GM18502 (cell line): ENCODE measurements at regions not wholly inside any gene's neighbourhood (a gene's known extent, or its start where the extent isn't known, plus 50 kb on each side); places are given as distances from the start of the nearest gene placed in this dataset.
A peak's percentile ranks its signal among the peaks of the same experiment; 100 is the strongest.
"Not testable (repeated sequence)": the region's sequence is repeated elsewhere in the genome, so short reads cannot be mapped to it uniquely, and the experiment has no call there.

Source experiments
- ATAC-seq: cut with Tn5 transposase; IDR thresholded peaks from one replicate; pipeline ENCODE4 v1.9.1; 2021; ENCODE audit warnings: mild to moderate bottlenecking; ENCODE audit not compliant: unreplicated experiment, poor library complexity

DNA sequence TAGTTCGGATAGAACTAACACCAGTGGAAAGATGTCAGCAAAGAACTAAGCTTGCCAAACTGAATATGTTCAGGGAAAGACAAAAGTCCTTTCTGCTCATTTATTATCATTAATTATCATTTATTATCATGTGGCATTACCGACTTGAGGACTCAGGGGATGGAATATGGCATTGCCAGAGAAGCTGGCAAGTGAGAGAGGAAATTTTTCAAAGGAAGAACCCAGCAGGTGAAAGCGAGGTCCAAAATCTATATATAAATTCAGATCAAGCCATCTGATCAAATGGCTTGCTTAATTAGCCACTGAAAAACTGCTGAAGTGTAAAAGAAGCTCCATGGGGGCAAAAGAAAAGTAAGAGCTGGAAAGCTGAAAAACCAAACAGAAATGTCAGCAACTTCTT, 1049.6 kb upstream of the SEMA6A start:
- ATAC-seq, result no peak

DNA sequence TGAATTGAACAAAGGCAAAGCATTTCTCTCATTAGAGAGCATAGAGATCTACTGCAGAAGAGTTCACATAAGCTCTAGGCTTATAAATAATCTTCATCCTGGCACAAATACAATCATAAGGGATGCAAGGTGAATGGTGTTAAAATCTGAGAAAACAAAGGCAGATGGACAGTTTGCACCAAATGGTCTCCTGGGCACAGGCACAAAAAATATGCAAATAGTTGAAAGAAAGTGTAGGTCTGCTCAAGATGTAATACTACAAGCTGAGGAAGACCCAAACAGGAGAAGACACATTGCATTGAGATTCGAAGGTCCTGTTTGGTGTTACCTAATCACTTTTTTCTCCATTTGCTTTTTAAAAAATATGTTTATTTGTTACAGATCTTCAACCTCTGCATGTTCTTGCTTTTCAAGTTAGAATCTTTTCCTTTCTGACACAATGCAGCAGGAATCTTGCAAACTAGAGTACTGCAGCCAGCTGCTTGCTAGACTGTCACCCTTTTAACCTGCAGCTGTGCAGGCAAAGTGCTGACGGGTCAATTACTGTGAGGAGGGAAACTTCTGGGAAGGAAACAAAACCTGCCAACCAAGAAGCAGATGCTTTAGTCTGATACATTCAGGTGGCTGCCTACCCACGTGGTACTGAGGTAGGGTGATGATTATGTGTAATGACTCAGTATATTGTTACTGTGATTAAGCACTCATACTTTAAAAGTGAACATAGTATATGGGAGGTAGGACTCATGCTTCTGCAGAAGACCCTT, 1048.6 kb upstream of the SEMA6A start:
- ATAC-seq, result no peak

DNA sequence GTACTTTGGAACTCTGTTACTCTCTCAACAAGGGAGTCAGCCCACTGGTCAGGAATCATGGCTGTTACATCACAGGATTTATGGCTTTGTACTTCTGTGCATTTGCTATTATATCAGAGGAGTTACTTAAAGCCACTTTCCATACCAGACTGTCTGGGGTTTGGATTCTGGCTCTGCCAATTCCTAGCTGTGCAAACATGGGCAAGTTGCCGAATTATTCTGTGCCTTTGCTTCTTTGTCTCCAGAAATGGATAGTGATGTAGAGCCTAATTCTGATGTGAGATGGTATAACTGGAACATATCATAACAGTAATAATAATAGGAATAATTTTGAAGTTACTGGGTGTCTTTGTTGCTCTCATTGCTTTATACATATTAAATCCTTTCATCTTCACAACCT, 1047.3 kb upstream of the SEMA6A start:
- no peak for ATAC-seq

DNA sequence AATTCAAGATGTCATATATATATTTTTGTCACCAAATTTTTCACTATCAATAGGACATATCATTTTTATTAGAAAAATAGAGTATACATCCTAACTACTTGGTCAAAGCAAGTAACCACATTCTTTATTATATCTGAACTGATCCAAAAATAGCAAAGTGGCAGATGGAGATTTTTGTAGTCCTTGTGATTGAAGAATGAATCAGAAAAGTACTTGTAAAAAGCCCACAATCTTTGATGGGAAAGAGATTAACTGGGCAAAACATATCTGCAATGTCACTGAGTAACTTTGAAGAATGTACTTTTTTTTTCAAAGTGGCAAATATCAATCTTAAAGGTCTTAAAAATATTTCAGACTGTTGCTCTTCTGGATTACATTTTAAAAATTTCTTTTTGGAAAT, 1040.6 kb upstream of the SEMA6A start:
- ATAC-seq, result no peak

DNA sequence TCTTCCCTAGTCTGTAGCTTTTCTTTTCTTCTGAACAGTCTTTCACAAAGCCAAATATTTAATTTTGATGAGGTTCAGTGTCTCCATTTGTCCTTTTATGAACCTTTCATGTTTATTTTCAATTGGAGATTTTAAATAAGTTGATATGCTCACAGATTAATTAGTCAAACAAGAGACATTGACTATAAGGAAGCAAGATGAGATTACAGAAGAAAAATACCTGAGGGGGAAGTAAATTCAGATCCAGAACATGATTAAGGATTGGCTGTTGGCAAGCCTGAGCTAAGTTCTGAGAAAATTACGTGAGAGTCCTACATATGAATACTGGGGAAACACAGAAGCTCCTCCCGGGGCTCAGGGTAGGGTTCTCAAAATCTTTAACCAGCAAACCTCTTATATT, 1039.8 kb upstream of the SEMA6A start:
- ATAC-seq, result no peak

DNA sequence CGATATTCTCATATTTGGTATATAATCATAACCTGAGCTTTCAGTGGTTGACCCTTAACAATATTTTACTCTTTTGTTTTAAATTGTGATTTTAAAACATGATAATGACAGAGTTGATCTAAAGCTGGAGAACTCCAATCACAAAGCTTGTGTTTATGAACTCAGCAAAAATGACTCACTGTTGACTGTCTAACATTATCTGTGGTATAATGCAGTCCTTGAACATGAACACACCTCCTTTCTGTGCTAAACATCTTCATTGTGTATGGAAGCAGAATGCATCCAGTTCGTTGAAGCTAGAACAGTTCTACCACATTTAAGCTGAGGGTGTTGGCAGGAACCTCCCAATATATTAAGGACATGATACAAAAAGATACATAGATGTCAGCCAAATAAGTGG, 1030.2 kb upstream of the SEMA6A start:
- ATAC-seq, result no peak

DNA sequence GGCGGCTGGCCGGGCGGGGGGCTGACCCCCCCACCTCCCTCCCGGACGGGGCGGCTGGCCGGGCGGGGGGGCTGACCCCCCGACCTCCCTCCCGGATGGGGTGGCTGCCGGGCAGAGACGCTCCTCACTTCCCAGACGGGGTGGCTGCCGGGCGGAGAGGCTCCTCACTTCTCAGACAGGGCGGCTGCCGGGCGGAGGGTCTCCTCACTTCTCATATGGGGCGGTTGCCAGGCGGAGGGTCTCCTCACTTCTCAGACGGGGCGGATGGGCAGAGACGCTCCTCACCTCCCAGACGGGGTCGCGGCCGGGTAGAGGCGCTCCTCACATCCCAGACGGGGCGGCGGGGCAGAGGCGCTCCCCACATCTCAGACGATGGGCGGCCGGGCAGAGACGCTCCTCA, 1025.2 kb upstream of the SEMA6A start:
- ATAC-seq, result not testable (repeated sequence)

DNA sequence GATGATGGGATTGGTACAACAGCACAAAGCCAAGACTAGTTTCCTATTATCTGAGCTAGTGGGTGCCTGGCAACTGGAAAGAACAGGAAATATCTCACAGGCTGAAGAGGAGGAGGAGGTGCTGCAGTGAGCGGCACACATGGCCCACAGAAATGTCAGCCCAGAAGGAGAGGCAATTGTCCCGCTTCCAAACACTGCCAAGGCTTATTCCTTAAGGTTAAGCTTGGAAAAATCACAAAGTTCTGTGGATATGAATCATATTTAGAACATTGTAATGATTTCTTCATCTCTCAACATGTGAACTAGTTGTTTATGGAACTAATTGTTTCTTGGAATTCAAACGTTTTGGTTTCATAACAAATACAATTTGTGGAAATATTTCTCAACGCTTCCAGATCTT, 1019.5 kb upstream of the SEMA6A start:
- ATAC-seq, result no peak

DNA sequence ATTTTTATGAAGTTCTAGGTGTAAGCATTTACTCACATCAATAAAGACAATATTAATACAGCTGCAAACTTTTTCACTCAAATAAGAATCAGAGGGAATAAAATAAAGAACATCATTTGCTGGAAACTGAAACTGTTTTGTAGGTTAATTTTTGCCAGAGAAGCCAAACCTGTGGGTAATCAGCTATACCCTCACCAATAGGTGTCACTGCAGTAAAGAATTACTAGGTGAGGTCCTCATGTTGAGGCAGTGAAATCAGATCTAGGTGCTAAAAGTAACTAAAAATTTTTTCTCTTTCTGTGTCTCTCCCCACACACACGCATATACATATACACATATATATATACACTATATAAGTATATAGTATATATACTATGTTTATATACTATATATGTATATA, 1016.3 kb upstream of the SEMA6A start:
- ATAC-seq, result peak; percentile 64

DNA sequence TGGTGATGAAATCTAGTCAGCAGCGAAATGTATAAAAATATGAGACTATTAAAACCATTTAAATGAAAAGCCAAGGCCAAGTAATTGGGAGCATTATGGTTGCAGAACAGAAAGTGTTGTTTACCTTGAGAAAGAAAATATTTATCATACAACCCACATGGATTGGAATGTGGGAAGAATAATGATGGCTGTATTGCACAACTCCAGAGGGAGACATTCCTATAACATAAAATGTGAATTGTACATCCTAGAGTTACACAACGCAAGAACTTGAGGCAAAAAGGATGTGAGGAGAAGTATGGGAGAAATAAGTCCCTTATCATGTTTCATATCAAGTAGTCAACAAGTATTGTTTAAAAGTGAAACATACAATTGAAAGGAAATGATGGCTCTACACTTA, 1014.0 kb upstream of the SEMA6A start:
- ATAC-seq, result no peak

DNA sequence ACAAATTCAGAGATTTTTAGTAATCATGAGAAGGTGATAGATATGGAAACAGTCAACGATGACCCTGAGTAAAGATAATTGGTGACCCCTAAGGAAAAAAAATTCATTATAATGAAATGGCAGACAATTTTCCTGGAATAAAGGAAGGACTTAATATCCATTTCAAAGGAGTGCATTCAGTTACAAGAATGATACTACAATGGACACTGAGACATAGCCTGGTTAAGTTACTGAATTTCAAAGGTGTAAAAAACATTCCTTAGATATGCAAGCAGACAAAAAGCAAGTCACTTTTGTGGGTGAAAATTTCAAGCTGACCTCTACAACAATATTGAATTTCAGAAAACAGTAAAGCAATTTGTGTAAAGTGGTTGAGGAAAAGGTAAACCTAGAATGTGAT, 1012.5 kb upstream of the SEMA6A start:
- ATAC-seq, result no peak

DNA sequence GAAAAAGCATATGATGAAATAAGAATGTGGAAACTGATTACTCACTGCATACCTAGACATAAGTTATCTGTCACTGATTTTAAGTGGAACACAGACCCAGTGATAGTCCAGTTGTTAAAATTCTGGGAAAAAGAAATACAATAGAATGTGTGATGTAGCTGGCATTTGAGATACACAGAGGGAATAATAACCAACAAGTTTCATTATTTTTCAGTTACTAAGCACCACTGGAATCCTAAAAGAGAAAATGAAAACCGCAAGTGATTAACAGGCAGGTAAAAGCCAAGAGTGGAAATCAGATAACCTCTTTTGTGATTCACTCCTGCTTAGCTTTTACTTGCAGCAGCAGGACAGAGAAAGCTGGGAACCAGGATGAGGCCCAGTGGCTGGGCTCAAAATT, 994.0 kb upstream of the SEMA6A start:
- no peak for ATAC-seq

DNA sequence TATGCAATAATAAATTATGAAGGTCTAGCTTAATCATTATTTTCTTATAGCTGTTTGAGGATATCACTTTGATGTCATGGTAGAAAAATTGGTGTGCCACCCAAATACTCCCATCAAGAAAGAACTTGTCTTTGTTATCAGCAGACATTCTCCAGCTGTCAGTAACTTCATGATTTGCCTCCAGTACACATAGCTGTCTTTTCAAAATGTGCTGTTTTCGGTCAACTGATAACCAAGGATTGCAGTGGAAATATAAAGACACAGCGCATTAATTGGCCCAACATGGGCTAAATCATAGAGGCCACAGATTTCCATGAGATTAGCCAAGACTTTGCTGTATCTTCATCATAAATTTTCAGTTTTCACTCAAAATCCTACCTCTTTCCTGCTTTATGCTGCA, 993.5 kb upstream of the SEMA6A start:
- ATAC-seq, result no peak

GRCh38 chr5:117562647-117563046, 988.0 kb upstream of the SEMA6A start:
- ATAC-seq, result no peak

DNA sequence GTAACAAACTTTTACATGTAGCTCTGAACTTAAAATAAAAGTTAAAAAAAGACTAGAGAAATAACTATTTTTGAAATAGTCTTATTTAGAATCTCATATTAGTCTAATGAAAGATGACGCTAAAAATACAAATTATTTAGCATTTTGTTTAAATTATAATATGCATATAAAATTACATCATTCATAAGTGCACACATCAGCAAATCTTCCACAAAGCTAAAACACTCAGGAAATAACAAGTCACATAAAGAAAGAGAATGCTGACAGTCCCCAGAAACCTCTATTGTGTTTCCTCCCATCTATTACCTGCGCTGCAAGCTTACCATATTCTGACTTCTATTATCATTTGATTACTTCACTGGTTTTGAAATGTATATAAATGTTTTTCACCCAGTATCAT, 986.9 kb upstream of the SEMA6A start:
- no peak for ATAC-seq

GRCh38 chr5:117559005-117559844, 984.6 kb upstream of the SEMA6A start:
- ATAC-seq, result no peak

GRCh38 chr5:117551236-117551635, 976.6 kb upstream of the SEMA6A start:
- ATAC-seq, result no peak

GRCh38 chr5:117547192-117547591, 972.6 kb upstream of the SEMA6A start:
- no peak for ATAC-seq

DNA sequence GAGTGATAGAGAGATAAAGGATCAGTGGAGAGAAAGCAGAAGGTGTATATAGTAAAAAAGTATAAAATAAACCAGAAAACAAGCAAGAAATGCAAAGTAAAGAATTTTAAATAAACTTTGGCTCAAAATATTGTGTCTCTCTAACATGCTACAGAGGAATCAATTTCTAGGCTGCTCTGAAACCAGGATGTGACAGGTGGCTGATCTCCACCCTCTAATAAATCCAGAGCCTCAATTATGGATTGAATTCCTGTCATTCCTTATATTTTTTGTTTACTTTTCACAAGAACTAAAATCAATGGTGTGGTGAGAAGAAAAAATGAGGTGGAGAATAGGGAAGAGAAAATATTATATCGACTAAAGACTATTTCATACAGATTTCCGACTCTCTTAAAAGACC, 965.1 kb upstream of the SEMA6A start:
- no peak for ATAC-seq

GRCh38 chr5:117533792-117534191, 959.2 kb upstream of the SEMA6A start:
- no peak for ATAC-seq

GRCh38 chr5:117533051-117533670, 958.5 kb upstream of the SEMA6A start:
- not testable (repeated sequence) for ATAC-seq
